H1 (cell line): ENCODE measurements at regions not wholly inside any gene's neighbourhood (a gene's known extent, or its start where the extent isn't known, plus 50 kb on each side); places are given as distances from the start of the nearest gene placed in this dataset.

Source experiments
- CTCF ChIA-PET: fragments of 300-600 bp; sonication (Branson Sonifier 250); formaldehyde crosslinking; loops from one replicate; lab custom pipeline; 2021; ENCODE audit not compliant: partially characterized antibody; lab: Charles Lee
- POLR2A ChIA-PET: fragments of 300-600 bp; sonication (Branson Sonifier 250); formaldehyde crosslinking; loops from one replicate; lab custom pipeline; 2021; ENCODE audit warnings: inconsistent platforms; ENCODE audit not compliant: partially characterized antibody; lab: Charles Lee
- DNase-seq, 2 experiments: peaks; one replicate each; pipeline versions ENCODE4 v3.0.0 to v3.0.0-alpha.2; 2010 to 2022; ENCODE audit warnings: low spot score in 2 of 2, low read depth in 1 of 2, mixed read lengths in 1 of 2
- FAIRE-seq: peaks from 2 replicates; lab custom pipeline; 2011; peaks lifted over from hg19 to GRCh38; lab: Jason Lieb, UNC
- H2AFZ ChIP-seq: 2 replicates; pipeline ENCODE4 v1.8.1; 2012; ENCODE audit warnings: low read length, inconsistent platforms
- H2AK5ac ChIP-seq: 2 replicates; pipeline ENCODE4 v1.6.1; 2013; ENCODE audit warnings: low read depth, low read length
- H2BK120ac ChIP-seq: replicated peaks from 2 replicates; pipeline ENCODE3; 2013; ENCODE audit warnings: low read depth, low read length, inconsistent platforms
- H2BK12ac ChIP-seq: 2 replicates; pipeline ENCODE4 v1.6.1; 2013; ENCODE audit warnings: low read depth, low read length
- H2BK15ac ChIP-seq: 2 replicates; pipeline ENCODE4 v1.6.1; 2013; ENCODE audit warnings: low read length
- H2BK20ac ChIP-seq: 2 replicates; pipeline ENCODE4 v1.6.1; 2013; ENCODE audit warnings: low read length
- H2BK5ac ChIP-seq: 2 replicates; pipeline ENCODE4 v1.6.1; 2013; ENCODE audit warnings: low read depth, low read length
- H3K14ac ChIP-seq: 2 replicates; pipeline ENCODE4 v1.6.1; 2013; ENCODE audit warnings: inconsistent platforms; ENCODE audit not compliant: insufficient read length
- H3K18ac ChIP-seq: 2 replicates; pipeline ENCODE4 v1.6.1; 2013; ENCODE audit warnings: low read length; ENCODE audit errors: extremely low read depth
- H3K23ac ChIP-seq: 2 replicates; pipeline ENCODE4 v1.6.1; 2013; ENCODE audit warnings: inconsistent platforms; ENCODE audit not compliant: insufficient read length
- H3K23me2 ChIP-seq: 2 replicates; pipeline ENCODE4 v1.6.1; 2013; ENCODE audit warnings: low read depth, low read length
- H3K27ac ChIP-seq: 2 replicates; pipeline ENCODE4 v1.6.1; 2011; ENCODE audit warnings: low read depth, low read length, inconsistent platforms
- H3K27me3 ChIP-seq, 4 experiments: replicated peaks in 1 of 4; 1 replicate in 1 of 4; 2 replicates in 3 of 4; pipeline versions ENCODE4 v1.6.1 to v1.8.1; 2011 to 2013; ENCODE audit warnings: low read length in 3 of 4, mild to moderate bottlenecking in 3 of 4, inconsistent platforms in 2 of 4, mixed read lengths in 2 of 4, moderate library complexity in 1 of 4; ENCODE audit not compliant: control insufficient read depth in 3 of 4, insufficient read depth in 3 of 4; ENCODE audit errors: extremely low read depth in 1 of 4
- H3K36me3 ChIP-seq, 4 experiments: 2 replicates each; pipeline versions ENCODE4 v1.6.1 to v1.8.1; 2011 to 2013; ENCODE audit warnings: mild to moderate bottlenecking in 4 of 4, low read length in 3 of 4, moderate library complexity in 2 of 4, control low read depth in 1 of 4, inconsistent platforms in 1 of 4; ENCODE audit not compliant: insufficient read depth in 4 of 4, control insufficient read depth in 2 of 4
- H3K4ac ChIP-seq: replicated peaks from 2 replicates; pipeline ENCODE3; 2013; ENCODE audit warnings: low read length, low read depth, mixed read lengths, inconsistent platforms; ENCODE audit not compliant: insufficient read length
- H3K4me1 ChIP-seq, 4 experiments: replicated peaks in 1 of 4; 1 replicate in 1 of 4; 2 replicates in 3 of 4; pipeline versions ENCODE4 v1.6.1 to v1.8.1; 2011 to 2013; ENCODE audit warnings: low read length in 3 of 4, inconsistent platforms in 2 of 4, mixed read lengths in 1 of 4; ENCODE audit not compliant: insufficient read depth in 4 of 4, control insufficient read depth in 3 of 4
- H3K4me2 ChIP-seq, 2 experiments: 2 replicates each; pipeline versions ENCODE4 v1.6.1 to v1.8.1; 2011 to 2013; ENCODE audit warnings: low read depth in 2 of 2, low read length in 2 of 2, control low read depth in 1 of 2, inconsistent platforms in 1 of 2, mild to moderate bottlenecking in 1 of 2; ENCODE audit not compliant: insufficient read depth in 1 of 2
- H3K4me3 ChIP-seq, 4 experiments: fragments of 200-600, 300-600 bp in 1 of 4; sonication (generic), shearing (Covaris generic), sonication (Bioruptor Twin) in 1 of 4; 2 replicates each; pipeline versions ENCODE4 v1.5.1 to v1.8.1; 2011 to 2016; ENCODE audit warnings: low read length in 4 of 4, low read depth in 3 of 4, control low read depth in 2 of 4, inconsistent platforms in 2 of 4, mild to moderate bottlenecking in 2 of 4, mixed read lengths in 1 of 4, moderate library complexity in 1 of 4; ENCODE audit not compliant: insufficient read depth in 2 of 4; ENCODE audit errors: extremely low read depth in 1 of 4
- H3K56ac ChIP-seq: replicated peaks from 2 replicates; pipeline ENCODE3; 2013; ENCODE audit warnings: low read depth, mild to moderate bottlenecking, mixed read lengths, low read length, inconsistent platforms; ENCODE audit not compliant: insufficient read length
- H3K79me1 ChIP-seq: 2 replicates; pipeline ENCODE4 v1.6.1; 2013; ENCODE audit warnings: low read depth, low read length, control low read depth
- H3K79me2 ChIP-seq, 2 experiments: 2 replicates each; pipeline versions ENCODE4 v1.6.1 to v1.8.1; 2012 to 2013; ENCODE audit warnings: low read length in 2 of 2, mild to moderate bottlenecking in 2 of 2, inconsistent platforms in 1 of 2; ENCODE audit not compliant: insufficient read depth in 2 of 2, control insufficient read depth in 1 of 2
- H3K9ac ChIP-seq, 4 experiments: replicated peaks in 1 of 4; 1 replicate in 1 of 4; 2 replicates in 3 of 4; pipeline versions ENCODE4 v1.6.1 to v1.8.1; 2011 to 2013; ENCODE audit warnings: low read depth in 3 of 4, low read length in 3 of 4, control low read depth in 2 of 4, mild to moderate bottlenecking in 2 of 4, moderate library complexity in 2 of 4, inconsistent platforms in 1 of 4; ENCODE audit errors: extremely low read depth in 1 of 4
- H3K9me3 ChIP-seq, 2 experiments: 2 replicates each; pipeline versions ENCODE4 v1.6.1 to v1.8.1; 2012 to 2013; ENCODE audit warnings: mild to moderate bottlenecking in 2 of 2, moderate library complexity in 2 of 2, control low read depth in 1 of 2, inconsistent platforms in 1 of 2, low read depth in 1 of 2, low read length in 1 of 2, mixed read lengths in 1 of 2; ENCODE audit not compliant: insufficient read depth in 2 of 2
- H4K20me1 ChIP-seq, 2 experiments: replicated peaks in 1 of 2; 2 replicates each; pipeline versions ENCODE3 to v1.8.1; 2011 to 2013; ENCODE audit warnings: inconsistent platforms in 2 of 2, low read length in 2 of 2, mild to moderate bottlenecking in 1 of 2; ENCODE audit not compliant: insufficient read depth in 2 of 2, control insufficient read depth in 1 of 2
- H4K5ac ChIP-seq: 2 replicates; pipeline ENCODE4 v1.6.1; 2013; ENCODE audit warnings: low read length, low read depth, mixed read lengths, inconsistent platforms; ENCODE audit not compliant: insufficient read length
- H4K8ac ChIP-seq: 2 replicates; pipeline ENCODE4 v1.8.0; 2013; ENCODE audit warnings: mild to moderate bottlenecking, moderate library complexity, low read length, inconsistent platforms; ENCODE audit not compliant: insufficient read depth; ENCODE audit errors: extremely low read depth
- H4K91ac ChIP-seq: replicated peaks from 2 replicates; pipeline ENCODE3; 2013; ENCODE audit warnings: low read length, mixed read lengths, inconsistent platforms; ENCODE audit not compliant: insufficient read length
- ATF3 ChIP-seq: IDR thresholded peaks from 2 replicates; pipeline ENCODE4 v1.6.1; 2011; ENCODE audit warnings: low read depth, mild to moderate bottlenecking, low read length; ENCODE audit not compliant: insufficient read depth
- CEBPB ChIP-seq: IDR thresholded peaks from 2 replicates; pipeline ENCODE4 v1.6.1; 2012; ENCODE audit warnings: low read depth, low read length
- CTBP2 ChIP-seq: IDR thresholded peaks from 2 replicates; pipeline ENCODE4 v1.7.0; 2011; ENCODE audit warnings: borderline replicate concordance, mild to moderate bottlenecking, moderate library complexity, mixed read lengths, low read length; ENCODE audit not compliant: insufficient read depth, insufficient read length
- EP300 ChIP-seq, 2 experiments: IDR thresholded peaks; 1 replicate in 1 of 2; 2 replicates in 1 of 2; pipeline ENCODE4 v1.6.1; 2011 to 2012; ENCODE audit warnings: low read depth in 2 of 2, low read length in 2 of 2, mild to moderate bottlenecking in 2 of 2, borderline replicate concordance in 1 of 2, inconsistent platforms in 1 of 2, moderate library complexity in 1 of 2
- EZH2 ChIP-seq: fragments of 200-600 bp; sonication (generic); IDR thresholded peaks from 2 replicates; pipeline ENCODE4 v1.7.1; 2012; ENCODE audit warnings: low read depth, mild to moderate bottlenecking, moderate library complexity, low read length, inconsistent platforms; ENCODE audit not compliant: severe bottlenecking
- JUN ChIP-seq: IDR thresholded peaks from 2 replicates; pipeline ENCODE4 v1.6.1; 2011; ENCODE audit warnings: low read depth, mild to moderate bottlenecking, improper control_type of control experiment, low read length
- JUND ChIP-seq: IDR thresholded peaks from 2 replicates; pipeline ENCODE4 v1.6.1; 2011; ENCODE audit warnings: mild to moderate bottlenecking, improper control_type of control experiment, low read length
- MAX ChIP-seq: IDR thresholded peaks from 2 replicates; pipeline ENCODE4 v1.6.1; 2012; ENCODE audit warnings: inconsistent platforms
- RBBP5 ChIP-seq: IDR thresholded peaks from 2 replicates; pipeline ENCODE4 v1.7.1; 2012; ENCODE audit warnings: low read depth, mild to moderate bottlenecking, inconsistent platforms, low read length, moderate library complexity, borderline replicate concordance
- SIRT6 ChIP-seq: IDR thresholded peaks from one replicate; pipeline ENCODE4 v1.7.1; 2012; ENCODE audit warnings: low read length, inconsistent platforms
- SP1 ChIP-seq: IDR thresholded peaks from 2 replicates; pipeline ENCODE4 v1.6.1; 2011; ENCODE audit warnings: low read depth, low read length
- SP4 ChIP-seq: IDR thresholded peaks from 2 replicates; pipeline ENCODE4 v1.6.1; 2012; ENCODE audit warnings: low read length, inconsistent platforms
- SRF ChIP-seq: IDR thresholded peaks from 2 replicates; pipeline ENCODE4 v1.6.1; 2011; ENCODE audit warnings: mild to moderate bottlenecking, low read depth, low read length, moderate library complexity
- SUZ12 ChIP-seq: fragments of 200-600 bp; sonication (generic); IDR thresholded peaks from 2 replicates; pipeline ENCODE4 v1.6.1; 2012; ENCODE audit warnings: mild to moderate bottlenecking, inconsistent platforms, low read length, moderate library complexity, mixed read lengths
- TAF1 ChIP-seq: IDR thresholded peaks from 2 replicates; pipeline ENCODE4 v1.6.1; 2011; ENCODE audit warnings: mild to moderate bottlenecking, low read depth, low read length
- WGBS, 2 experiments: shearing (Covaris generic) in 1 of 2; methylation state at CpG; one replicate each; pipeline versions ENCODE4 v1.1.6 to v1.1.7; 2013 to 2015; ENCODE audit warnings: low lambda C conversion rate in 2 of 2, mixed read lengths in 2 of 2, inconsistent platforms in 1 of 2, low coverage in 1 of 2, missing lambda C conversion rate in 1 of 2; ENCODE audit not compliant: insufficient replicate concordance in 2 of 2, insufficient coverage in 1 of 2, insufficient read length in 1 of 2; ENCODE audit errors: extremely low coverage in 1 of 2, missing lambda C conversion rate in 1 of 2; 5-methylcytosine and 5-hydroxymethylcytosine counted together

GRCh38 chr13:63120883-63121282 lies 1705.2 kb upstream of the PCDH20 start:
- Histone ChIP-seq H3K36me3 (no peaks in the 10 kb centered on the region), H3K23ac (no peak overlapping the region), H2AFZ (no peak overlapping the region), H3K18ac (no peak overlapping the region), H4K8ac (no peak overlapping the region), H2BK5ac (no peak overlapping the region), H2BK12ac (no peak overlapping the region), H4K91ac (no peak overlapping the region), H3K56ac (no peak overlapping the region), H4K5ac (no peak overlapping the region), H3K27me3 (no peaks in the 10 kb centered on the region), H3K9me3 (no peaks in the 10 kb centered on the region), H3K4ac (no peak overlapping the region), H2BK20ac (no peak overlapping the region), H2BK120ac (no peak overlapping the region), H3K4me2 (no peak overlapping the region), H2AK5ac (no peak overlapping the region), H3K14ac (no peak overlapping the region), H3K79me2 (no peaks in the 10 kb centered on the region), H3K4me3 (no peak overlapping the region), H3K79me1 (no peaks in the 10 kb centered on the region), H3K27ac (no peak overlapping the region), H3K9ac (no peak overlapping the region), H3K4me1 (no peaks in the 10 kb centered on the region), H4K20me1 (no peaks in the 10 kb centered on the region), H2BK15ac (no peak overlapping the region), H3K23me2 (no peaks in the 10 kb centered on the region)
- DNase-seq, result no peak
- 96% methylated on average over 2 of the region's 2 CpGs; no CpG with 5 or more reads in 1 of the 2 experiments for WGBS, 2 experiments
- FAIRE-seq, result no peak
- POLR2A ChIA-PET, result no interaction called here
- CTCF ChIA-PET, result no interaction called here
- no peak for TF ChIP-seq SP4
- no peak for TF ChIP-seq RBBP5
- no peak for TF ChIP-seq MAX
- TF ChIP-seq ATF3, result no peak
- TF ChIP-seq EZH2, result no peak
- no peak for TF ChIP-seq JUND
- no peak for TF ChIP-seq CEBPB
- TF ChIP-seq EP300 (IDR thresholded peaks at IDR 0.05; ENCODE audit: borderline replicate concordance in 1 of 2, low read depth in 2 of 2, low read length in 2 of 2), result no peak
- no peak for TF ChIP-seq SIRT6
- TF ChIP-seq CTBP2, result no peak
- TF ChIP-seq TAF1, result no peak
- no peak for TF ChIP-seq SP1
- TF ChIP-seq JUN, result no peak
- no peak for TF ChIP-seq SUZ12
- TF ChIP-seq SRF, result no peak
